K562 (cell line): ENCODE measurements at regions not wholly inside any gene's neighbourhood (a gene's known extent, or its start where the extent isn't known, plus 50 kb on each side); places are given as distances from the start of the nearest gene placed in this dataset.

Experiments
- BHLHE40 ChIP-seq: IDR thresholded peaks from 2 replicates; pipeline ENCODE4 v1.6.1; 2011; ENCODE audit warnings: low read length, improper control_type of control experiment
- FOXP1 ChIP-seq: sonication (generic); formaldehyde crosslinking; IDR thresholded peaks from 2 replicates; pipeline ENCODE4 v1.8.0; 2022; ENCODE audit warnings: mild to moderate bottlenecking, missing genetic modification reagents

- TF ChIP-seq FOXP1 (CRISPR knock-in tag) (no peak), BHLHE40 (no peak)
These were observed 346.8 kb upstream of the NFE2L3 start for GRCh38 chr7:25805027-25805687.
